ENCODE measurements at regions not wholly inside any gene's neighbourhood (a gene's known extent, or its start where the extent isn't known, plus 50 kb on each side); places are given as distances from the start of the nearest gene placed in this dataset.

- DNase-seq: no peak
These were observed 535.8 kb downstream of the TBC1D22A start for GRCh38 chr22:47298017-47298785.

DNA sequence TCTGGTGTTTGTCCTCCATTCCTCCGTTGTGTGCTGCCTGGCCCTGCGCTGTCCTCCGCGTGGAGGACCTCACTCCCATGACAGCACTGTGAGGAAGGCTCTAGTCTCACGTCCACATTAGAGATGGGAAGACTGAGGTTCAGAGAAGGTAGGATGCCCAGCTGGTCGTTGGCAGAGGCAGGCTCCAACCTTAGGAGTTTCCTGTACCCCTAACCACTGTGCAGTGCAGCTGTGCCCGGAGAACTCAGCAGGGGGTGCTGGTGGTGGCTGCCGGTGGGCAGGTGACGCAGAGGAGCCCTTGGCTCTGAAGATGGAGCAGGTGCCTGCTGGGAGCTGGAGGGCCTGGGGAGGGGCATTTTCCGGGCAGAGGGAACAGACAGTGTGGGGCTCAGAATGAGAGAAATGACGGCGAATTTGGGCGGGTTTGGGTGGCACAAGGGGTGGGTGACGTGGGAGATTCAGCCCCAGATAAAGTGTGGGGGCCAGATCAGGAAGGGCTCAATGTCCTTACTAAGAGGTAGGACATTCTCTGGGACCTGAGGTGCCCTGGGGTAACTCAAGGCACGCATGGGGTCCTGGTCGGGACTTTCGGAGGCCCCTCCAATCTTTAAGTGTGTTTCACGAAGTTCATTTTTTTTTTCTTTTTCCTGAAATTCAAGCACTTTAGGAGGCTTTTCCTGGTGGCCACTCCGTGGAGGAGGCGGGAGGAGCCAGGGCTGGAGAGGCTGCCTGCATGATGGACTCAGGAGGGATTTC is 535.0 kb downstream of the TBC1D22A start:
- DNase-seq: no peak

GRCh38 chr22:47296405-47297260 is 534.2 kb downstream of the TBC1D22A start:
- DNase-seq: no peak

- no peak for DNase-seq
These were observed 533.5 kb downstream of the TBC1D22A start for GRCh38 chr22:47295982-47296381.

DNA sequence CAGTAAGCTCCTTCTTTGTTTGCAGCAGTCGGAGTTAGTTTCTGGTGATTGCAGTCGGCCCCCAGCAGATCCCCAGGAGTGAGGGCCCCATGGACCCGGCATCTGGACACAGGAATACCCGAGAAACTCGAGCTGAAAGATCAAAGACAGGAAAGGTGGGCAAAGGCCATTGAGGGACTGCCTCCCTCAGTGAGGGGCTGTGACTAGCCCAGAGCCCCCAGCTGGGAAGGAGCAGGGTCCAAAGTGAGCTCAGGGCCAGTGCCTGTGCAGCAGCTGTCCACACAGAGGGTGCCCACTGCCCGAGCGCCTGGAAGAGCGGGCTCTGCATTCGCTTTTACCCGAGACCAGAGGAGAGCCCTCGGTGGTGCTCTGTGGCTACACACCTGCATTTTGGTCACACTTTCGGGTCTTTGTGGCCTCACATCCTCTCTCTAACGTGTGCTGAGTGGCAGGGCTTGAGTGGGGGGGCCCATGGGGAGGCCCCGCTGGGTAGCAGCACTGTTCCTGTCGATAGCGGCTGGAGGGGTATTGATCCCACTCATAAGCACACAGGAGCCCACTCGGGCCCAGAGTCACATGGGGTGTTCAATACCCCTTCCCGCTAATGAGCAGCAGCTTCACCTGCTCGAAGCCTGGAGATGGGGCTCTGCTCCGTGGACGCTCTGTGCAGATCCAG is 532.9 kb downstream of the TBC1D22A start:
- no peak for DNase-seq

- DNase-seq: no peak
These were observed 532.1 kb downstream of the TBC1D22A start for GRCh38 chr22:47294576-47294975.

DNA sequence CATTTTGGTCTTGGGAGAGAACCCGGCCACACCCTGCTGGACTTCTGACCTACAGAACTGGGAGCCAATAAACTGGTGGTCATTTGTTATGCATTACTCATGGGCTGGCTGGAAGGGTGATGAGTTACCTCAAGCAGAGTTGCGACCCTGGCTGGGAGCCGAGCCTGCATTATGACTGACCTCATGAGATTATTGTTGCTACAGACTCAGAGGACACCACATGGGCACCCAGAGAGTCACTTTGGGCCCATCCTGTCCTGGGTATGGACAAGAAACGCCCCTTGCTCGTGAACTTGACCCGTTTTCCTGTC is 531.7 kb downstream of the TBC1D22A start:
- no peak for DNase-seq

- DNase-seq: no peak
These were observed 531.1 kb downstream of the TBC1D22A start for GRCh38 chr22:47293368-47294221.

GRCh38 chr22:47292546-47293320 is 530.3 kb downstream of the TBC1D22A start:
- DNase-seq: no peak

DNA sequence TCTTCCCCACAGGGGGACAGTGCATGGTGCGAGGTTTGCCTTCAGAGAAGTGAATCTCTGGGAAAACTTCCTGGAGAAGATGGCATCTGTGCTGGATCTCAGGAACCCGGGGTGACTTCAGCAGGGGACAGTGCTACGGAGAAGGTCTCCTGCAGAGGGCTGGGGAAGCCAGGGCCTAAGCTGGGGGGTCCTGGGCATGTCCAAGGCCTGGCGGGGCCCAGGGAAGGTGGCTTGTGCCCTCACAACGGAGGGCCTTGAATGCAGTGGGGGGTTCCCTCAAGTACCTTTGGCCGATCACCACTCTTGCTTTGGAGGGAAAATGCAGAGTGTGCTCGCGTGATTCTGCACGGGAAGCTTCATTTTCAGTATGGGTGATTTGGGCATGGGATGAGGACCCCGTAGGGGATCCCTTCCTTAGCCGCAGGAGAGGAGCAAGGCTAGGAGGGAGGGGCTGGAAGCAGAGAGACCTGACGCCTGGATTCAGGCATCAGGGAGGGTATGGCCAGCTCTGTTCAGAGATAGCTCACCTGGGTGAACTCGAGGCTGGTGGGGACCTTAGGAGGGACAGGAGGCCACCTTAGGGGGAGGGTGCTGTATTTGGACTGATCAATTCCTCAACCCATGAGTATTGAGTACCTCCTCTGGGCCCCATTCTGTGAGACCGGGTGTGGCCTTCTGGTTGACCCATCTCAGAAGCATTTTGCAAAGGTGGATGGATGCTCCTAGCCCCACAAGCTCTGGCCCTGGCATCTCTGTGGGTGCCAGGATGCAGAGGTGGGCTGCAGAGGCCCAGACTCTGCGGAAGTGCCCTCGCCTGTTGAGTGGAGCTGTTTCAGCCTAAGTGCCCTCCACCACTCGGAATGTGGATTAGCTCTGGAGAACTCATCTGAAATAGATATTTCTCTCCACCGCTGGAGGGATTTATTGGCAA is 529.4 kb downstream of the TBC1D22A start:
- DNase-seq: no peak

- no peak for DNase-seq
These were observed 528.4 kb downstream of the TBC1D22A start for GRCh38 chr22:47290706-47291430.

DNA sequence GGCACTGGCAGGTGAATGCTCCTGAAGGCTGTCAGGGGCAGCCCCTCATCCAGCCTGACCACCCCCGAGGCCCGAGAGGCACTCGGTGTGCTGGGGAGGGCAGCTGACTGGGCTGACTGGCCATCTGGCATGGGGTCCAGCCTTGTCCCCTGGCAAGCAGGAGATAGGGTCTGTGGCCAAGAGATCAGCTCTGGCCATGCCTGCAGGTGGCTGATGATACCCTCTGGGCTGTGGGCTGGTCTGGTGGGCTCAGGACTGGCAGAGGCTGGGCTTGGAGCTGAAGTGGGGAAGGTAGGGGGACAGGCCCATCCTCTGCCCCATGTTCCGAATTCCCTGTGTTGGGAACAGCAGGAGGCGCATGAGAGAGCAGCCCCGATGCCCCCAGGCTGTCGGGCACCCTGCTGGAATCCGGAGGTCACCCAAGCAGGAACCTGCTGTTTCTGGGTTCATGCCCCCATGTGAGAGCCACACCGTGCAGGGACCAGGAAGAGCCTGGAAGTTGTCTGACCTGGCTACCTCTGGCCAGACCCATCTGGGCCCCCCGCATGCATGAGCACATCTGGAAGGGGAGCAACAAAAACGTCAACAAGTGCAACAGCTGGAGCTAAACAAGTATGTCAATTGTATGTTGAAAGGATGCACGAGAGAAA is 527.0 kb downstream of the TBC1D22A start:
- no peak for DNase-seq

GRCh38 chr22:47288680-47289079 is 526.2 kb downstream of the TBC1D22A start:
- DNase-seq: no peak

DNA sequence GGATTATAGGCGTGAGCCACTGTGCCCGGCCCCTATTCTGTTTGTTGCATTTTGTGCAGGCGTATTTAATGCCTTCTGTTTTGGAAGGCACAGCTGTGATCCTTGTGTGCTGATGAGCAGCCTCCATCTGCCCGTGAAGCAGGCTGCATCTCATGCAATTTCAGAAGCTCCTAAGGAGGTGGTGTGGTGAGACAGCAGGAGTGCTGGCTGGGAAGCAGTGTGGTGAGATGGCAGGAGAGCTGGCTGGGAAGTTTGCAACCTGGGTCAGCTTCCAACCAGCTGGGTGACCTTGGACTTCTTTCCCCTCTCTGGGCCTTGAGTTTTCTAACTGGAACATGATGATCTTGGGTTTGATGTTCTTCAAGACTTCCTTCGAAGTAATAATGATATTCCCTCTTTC is 525.1 kb downstream of the TBC1D22A start:
- no peak for DNase-seq

GRCh38 chr22:47286590-47286989 is 524.1 kb downstream of the TBC1D22A start:
- DNase-seq: no peak

- no peak for DNase-seq
These were observed 523.5 kb downstream of the TBC1D22A start for GRCh38 chr22:47285981-47286380.

DNA sequence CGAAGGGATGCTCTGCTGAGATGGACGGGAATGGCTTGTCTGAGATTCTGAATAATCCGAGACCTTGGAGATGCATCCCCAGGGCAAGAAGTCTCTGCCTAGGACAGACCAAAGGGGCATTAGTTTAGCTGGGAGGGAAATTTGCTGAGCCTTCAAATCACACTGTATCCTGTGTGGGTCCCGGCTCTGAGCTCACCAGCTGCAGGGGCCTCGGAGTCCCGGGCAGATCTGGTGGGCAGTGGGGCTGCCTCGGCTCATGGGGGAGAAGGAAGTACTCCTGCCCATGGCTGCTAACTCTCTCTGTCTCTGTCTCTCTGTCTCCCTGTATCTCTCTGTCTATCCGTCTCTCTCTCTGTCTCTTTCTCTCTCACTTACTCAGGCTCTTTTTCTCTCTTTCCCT is 522.4 kb downstream of the TBC1D22A start:
- DNase-seq: no peak

DNA sequence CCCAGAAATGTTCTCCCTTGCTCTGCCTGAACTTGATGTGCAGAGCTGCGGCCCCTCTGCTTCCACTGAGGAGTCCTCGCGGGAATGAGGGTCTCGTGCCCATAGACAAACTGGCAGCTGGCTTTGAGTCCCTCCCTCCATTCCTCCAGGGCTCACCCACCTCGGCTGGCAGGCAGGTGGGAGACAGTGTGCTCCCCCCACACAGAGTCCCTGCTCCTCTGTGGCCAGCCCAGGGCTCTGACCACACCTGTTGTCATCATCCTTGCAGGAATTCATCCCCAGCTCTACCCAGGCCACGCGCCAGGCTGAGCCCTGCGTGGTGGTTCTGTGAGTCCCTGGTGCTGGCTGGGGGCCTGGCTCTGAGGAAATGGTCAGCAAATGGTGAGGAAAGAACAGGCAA is 521.9 kb downstream of the TBC1D22A start:
- DNase-seq: no peak
